ENCODE measurements at regions not wholly inside any gene's neighbourhood (a gene's known extent, or its start where the extent isn't known, plus 50 kb on each side); places are given as distances from the start of the nearest gene placed in this dataset.
"Not testable (repeated sequence)": the region's sequence is repeated elsewhere in the genome, so short reads cannot be mapped to it uniquely, and the experiment has no call there.

DNA sequence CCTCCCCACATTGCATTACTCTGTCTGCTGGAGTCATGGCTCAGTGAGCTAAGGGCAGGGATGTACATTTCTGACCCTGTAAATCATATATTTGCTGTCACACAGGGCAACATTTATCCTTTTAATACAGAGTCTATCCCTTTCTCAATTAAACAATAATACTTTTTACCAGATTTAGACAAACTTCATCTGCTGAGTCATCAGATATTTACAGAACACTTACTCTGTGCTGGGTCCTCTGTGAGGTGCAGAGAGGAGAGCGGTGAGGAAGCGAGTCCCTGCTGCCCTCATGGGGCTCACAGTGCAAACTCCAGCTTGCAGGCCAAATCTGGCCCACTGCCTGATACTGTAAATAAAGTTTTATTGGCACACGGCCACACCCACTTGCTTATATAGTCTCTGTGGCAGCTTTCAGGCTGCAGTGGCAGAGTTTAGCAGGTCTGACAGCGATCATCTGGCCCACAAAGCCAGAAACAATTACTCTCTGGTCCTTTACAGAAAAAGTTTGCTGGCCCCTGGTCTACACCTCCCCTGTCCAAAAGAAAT is 144.5 kb downstream of the CDH26 start:
- no peak for DNase-seq
- Mint-ChIP-seq H3K36me3 (no peaks in the 10 kb centered on the region), H3K9me3 (ENCODE audit: low read depth) (no peaks in the 10 kb centered on the region), H3K27ac (no peak overlapping the region), H3K27me3 (peaks cover 9% of the 10 kb centered on the region), H3K4me1 (peaks cover 11% of the 10 kb centered on the region), H3K4me3 (no peak overlapping the region)
- ATAC-seq = no peak
- CTCF ChIA-PET = interaction anchor here (0.6 kb wide), 1 partner anchor 154 kb away, joined by 3 read pairs; no protein-coding TSS in a partner anchor

DNA sequence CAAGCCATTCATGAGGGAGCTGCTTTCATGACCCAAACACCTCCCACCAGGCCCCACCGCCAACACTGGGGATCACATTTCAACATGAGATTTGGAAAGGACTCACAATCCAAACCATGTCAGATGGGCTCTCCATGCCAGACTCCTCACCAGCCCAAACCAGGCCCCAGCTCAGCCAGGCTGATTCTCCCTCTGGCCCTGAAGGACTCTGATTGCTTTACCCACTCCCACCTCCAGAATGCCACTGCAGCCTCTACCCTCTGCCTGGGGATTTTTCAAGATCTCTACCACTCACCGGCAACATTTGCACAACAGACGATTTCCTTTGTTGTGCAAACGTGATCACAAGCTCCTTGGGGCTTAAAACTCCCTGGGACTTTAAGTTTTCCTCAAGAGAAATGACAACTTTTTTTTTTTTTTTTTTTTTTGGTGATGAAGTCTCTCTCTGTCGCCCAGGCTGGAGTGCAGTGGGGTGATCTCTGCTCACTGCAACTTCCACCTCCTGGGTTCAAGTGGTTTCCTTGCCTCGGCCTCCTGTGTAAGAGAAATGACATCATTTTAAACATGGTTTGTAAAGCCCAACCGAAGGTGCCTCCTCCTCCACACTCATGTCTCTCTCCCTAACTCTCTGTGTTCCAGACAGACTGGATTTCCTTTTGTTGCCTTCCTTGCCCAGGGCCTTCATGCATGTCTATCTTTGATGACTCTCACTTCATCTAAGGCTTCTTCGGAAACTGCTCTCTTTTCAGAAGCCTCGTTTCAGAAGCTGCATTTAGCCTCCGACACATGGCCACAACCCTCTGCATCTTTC is 147.0 kb downstream of the CDH26 start:
- peaks cover 6% of the 10 kb centered on the region for H3K27me3 Mint-ChIP-seq
- no peak for ATAC-seq
- H3K9me3 Mint-ChIP-seq (ENCODE audit: low read depth) = no peaks in the 10 kb centered on the region
- no peak for DNase-seq
- peaks cover 11% of the 10 kb centered on the region for H3K4me1 Mint-ChIP-seq
- CTCF ChIA-PET = no interaction called here
- no peaks in the 10 kb centered on the region for H3K36me3 Mint-ChIP-seq
- no peak overlapping the region for H3K4me3 Mint-ChIP-seq
- no peak overlapping the region for H3K27ac Mint-ChIP-seq

DNA sequence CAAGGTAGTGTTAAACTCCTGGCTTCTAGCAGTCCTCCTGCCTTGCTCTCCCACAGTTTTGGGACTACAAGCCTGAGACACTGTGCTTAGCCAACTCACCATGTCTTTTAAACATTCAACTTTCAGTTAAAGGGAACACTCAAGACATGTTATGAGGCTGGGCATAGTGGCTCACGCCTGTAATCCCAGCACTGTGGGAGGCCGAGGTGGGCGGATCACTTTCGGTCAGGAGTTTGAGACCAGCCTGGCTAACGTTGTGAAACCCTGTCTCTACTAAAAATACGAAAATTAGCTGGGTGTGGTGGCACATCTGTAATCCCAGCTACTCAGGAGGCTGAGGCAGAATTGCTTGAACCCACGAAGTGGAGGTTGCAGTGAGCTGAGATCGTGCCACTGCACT is 148.0 kb downstream of the CDH26 start:
- ATAC-seq; H3K4me1 Mint-ChIP-seq; H3K36me3 Mint-ChIP-seq; H3K27ac Mint-ChIP-seq; CTCF ChIA-PET; H3K4me3 Mint-ChIP-seq; H3K27me3 Mint-ChIP-seq; DNase-seq; H3K9me3 Mint-ChIP-seq (ENCODE audit: low read depth): not testable (repeated sequence)

DNA sequence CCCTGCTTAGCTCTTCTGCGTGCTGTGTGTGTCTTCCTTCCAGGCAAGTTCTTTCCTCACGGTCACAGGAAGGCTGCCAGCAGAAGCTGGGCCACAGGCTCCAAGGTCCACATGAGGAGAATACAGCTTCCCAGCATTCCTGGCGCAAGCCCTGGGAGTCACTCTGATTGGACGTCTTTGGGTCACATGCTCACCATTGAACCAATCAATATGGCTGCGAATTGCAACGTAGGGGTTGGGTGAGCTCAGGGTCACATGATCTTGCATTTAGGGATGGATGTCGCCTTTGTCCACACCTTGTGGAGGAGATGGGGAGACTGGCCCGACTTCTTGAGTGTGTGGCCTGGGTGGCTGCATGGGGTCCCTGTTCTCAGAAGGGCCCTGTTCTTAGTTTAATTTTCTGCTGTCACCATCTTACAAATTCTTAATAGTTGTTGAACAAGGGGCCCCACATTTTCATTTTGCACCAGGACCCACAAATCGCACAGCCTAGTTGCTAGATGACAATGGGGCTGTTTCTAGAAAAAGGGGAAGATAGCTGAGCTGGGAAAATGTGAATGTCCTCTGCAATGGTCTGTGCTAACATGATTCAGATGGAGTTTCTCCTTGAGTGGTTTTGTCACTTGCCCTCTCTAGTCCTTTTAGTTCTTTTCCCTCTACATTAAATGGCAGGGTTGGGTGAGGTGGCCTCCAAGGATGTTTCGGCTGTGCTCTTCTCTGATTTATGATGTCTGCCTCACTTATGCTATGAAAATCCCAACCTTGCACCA is 149.6 kb downstream of the CDH26 start:
- no peaks in the 10 kb centered on the region for H3K27me3 Mint-ChIP-seq
- ATAC-seq (no peak), DNase-seq (no peak)
- no peaks in the 10 kb centered on the region for H3K9me3 Mint-ChIP-seq (ENCODE audit: low read depth)
- H3K4me3 Mint-ChIP-seq = no peak overlapping the region
- CTCF ChIA-PET = interaction anchor here (1.0 kb wide), 1 partner anchor 50 kb away, joined by 3 read pairs; no protein-coding TSS in a partner anchor
- no peaks in the 10 kb centered on the region for H3K4me1 Mint-ChIP-seq
- H3K36me3 Mint-ChIP-seq = no peaks in the 10 kb centered on the region
- H3K27ac Mint-ChIP-seq = no peak overlapping the region

DNA sequence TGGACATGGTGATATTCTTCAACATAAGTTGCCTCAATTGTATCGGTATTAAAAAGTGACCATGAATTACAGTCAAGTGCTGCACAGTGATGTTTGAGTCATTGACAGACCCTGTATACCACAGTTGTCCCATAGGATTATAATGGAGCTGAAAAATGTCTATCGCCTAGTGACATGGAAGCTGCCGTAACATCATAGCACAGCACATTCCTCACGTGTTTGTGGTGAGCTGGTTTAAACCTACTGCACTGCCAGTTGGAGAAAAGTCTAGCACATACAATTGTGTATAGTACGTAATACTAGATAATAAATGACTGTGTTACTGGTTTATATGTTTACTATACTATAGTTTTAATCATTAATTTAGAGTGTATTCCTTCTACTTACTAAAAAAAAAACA is 150.2 kb downstream of the CDH26 start:
- Mint-ChIP-seq H3K27me3 (no peaks in the 10 kb centered on the region), H3K27ac (no peak overlapping the region), H3K4me1 (no peaks in the 10 kb centered on the region), H3K4me3 (no peak overlapping the region), H3K36me3 (no peaks in the 10 kb centered on the region), H3K9me3 (ENCODE audit: low read depth) (no peaks in the 10 kb centered on the region)
- ATAC-seq (no peak), DNase-seq (no peak)
- CTCF ChIA-PET = interaction anchor here (1.0 kb wide), 2 partner anchors 10 to 51 kb away, joined by 3 read pairs; no protein-coding TSS in a partner anchor

DNA sequence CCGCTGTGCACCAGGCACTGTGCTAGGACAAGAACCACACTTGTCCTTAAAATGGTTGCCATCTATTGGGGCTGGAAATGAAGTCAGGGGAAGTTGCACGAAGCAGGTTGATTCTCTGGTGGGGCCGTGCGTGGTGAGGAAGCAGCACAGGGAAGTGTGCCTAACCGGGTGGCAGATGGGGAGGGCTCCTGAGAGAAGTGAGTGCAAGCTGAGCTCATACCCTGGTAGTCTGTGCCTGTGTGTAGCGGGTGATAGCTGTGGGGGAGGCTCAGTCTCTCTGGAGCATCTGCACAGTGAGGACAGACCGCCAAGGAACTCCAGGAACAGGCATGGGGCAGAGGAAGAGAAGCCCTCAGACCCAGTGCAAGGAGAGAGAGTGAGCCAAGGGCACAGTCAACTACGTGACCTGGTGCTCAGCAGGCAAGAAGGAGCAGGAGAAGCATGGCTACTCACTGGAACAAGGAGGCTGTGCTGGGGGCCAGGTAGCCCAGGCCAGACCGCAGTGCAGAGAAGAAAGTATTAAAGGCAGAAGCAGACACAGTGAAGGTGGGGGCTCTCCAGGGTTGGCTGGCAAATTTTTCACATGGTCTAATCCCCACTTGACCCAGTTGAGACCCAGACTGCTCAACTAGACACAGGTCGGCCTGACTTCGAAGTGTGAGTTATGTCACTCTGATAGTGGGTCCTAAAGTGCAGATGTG is 155.0 kb downstream of the CDH26 start:
- H3K9me3 Mint-ChIP-seq (ENCODE audit: low read depth) = no peaks in the 10 kb centered on the region
- ATAC-seq = no peak
- peaks cover 12% of the 10 kb centered on the region for H3K27me3 Mint-ChIP-seq
- no peak overlapping the region for H3K27ac Mint-ChIP-seq
- no peak overlapping the region for H3K4me3 Mint-ChIP-seq
- CTCF ChIA-PET = no interaction called here
- no peaks in the 10 kb centered on the region for H3K4me1 Mint-ChIP-seq
- H3K36me3 Mint-ChIP-seq = no peaks in the 10 kb centered on the region
- no peak for DNase-seq

DNA sequence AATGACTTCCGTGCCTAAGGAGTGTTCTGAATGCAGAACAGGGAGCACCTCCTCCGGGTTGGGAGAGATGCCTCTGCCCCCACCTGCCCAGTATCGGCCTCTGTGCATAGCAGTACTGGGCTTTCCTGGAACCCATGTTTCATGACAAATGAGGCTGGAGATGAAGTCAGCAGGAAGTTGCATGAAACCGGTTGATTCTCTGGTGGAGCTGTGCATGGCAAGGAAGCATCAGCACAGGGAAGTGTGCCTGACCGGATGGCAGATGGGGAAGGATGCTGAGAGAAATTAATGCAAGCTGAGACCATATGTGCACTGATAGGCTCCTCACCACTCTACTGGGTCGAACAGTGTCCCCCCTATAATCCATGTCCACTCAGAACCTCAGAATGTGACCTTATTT is 155.5 kb downstream of the CDH26 start:
- peaks cover 18% of the 10 kb centered on the region for H3K27me3 Mint-ChIP-seq
- no peaks in the 10 kb centered on the region for H3K36me3 Mint-ChIP-seq
- CTCF ChIA-PET = no interaction called here
- no peaks in the 10 kb centered on the region for H3K4me1 Mint-ChIP-seq
- ATAC-seq (no peak), DNase-seq (no peak)
- no peaks in the 10 kb centered on the region for H3K9me3 Mint-ChIP-seq (ENCODE audit: low read depth)
- no peak overlapping the region for H3K27ac Mint-ChIP-seq
- H3K4me3 Mint-ChIP-seq = no peak overlapping the region

DNA sequence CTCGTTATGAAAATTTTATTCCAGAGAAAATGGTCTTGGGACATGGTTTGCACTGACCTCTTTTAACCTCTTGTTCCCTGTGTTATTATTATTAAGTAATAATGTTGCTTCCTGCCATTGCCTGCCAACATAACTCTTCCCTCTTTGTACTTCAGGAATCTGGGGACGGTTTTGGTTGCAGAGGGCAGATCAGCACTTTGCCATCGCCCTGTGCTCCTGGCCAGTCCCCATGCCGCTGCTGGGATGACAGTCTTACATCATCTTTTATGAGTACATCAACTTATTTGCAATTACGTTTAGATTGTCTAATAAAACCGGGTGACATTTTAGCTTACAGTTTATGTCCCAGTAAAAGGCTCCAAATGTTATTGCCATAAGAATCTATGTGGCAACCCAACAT is 157.2 kb downstream of the CDH26 start:
- CTCF ChIA-PET = no interaction called here
- no peaks in the 10 kb centered on the region for H3K4me1 Mint-ChIP-seq
- H3K9me3 Mint-ChIP-seq (ENCODE audit: low read depth) = no peaks in the 10 kb centered on the region

DNA sequence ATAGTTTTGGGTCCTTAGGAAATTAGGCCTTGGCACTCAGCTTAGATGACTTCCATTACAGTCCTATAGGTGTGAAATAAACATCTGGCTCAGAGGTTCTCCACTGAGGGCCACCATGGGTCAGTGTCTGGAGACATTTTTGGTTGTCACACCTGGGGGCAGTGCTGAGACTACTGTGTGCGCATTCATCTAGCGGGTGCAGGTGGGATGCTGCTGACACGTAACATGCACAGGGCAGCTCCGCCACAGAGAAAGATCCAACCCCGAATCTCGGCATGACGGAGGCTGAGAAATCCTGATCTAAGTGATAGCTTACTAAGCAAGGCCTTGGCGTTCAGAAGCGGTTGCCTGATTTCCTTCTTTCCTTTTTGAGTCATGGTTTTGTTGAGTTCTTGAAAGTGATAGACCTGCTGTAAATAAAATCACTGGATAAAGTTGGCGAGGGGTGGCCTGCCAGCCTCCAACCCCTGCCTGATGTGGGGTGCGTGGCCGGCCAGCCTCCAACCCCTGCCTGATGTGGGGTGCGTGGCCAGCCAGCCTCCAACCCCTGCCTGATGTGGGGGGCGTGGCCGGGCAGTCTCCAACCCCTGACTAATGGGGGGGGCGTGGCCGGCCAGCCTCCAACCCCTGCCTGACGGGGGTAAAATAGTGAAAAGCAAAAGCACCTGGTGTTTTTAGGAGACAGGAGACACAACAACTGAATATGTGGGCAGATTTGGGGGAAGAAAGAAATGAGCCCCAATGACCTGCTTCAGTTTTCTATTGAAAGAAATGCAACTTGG is 158.1 kb downstream of the CDH26 start:
- CTCF ChIA-PET = no interaction called here
- Mint-ChIP-seq H3K27ac (no peak overlapping the region), H3K27me3 (peaks cover 21% of the 10 kb centered on the region), H3K36me3 (no peaks in the 10 kb centered on the region), H3K4me1 (no peaks in the 10 kb centered on the region), H3K4me3 (no peak overlapping the region), H3K9me3 (ENCODE audit: low read depth) (no peaks in the 10 kb centered on the region)
- DNase-seq = no peak
- no peak for ATAC-seq

More for the DNA sequence above, 157.2 kb downstream of the CDH26 start:
- Mint-ChIP-seq H3K27me3 (peaks cover 21% of the 10 kb centered on the region), H3K36me3 (no peaks in the 10 kb centered on the region), H3K27ac (no peak overlapping the region), H3K4me3 (no peak overlapping the region)
- ATAC-seq (no peak), DNase-seq (no peak)

DNA sequence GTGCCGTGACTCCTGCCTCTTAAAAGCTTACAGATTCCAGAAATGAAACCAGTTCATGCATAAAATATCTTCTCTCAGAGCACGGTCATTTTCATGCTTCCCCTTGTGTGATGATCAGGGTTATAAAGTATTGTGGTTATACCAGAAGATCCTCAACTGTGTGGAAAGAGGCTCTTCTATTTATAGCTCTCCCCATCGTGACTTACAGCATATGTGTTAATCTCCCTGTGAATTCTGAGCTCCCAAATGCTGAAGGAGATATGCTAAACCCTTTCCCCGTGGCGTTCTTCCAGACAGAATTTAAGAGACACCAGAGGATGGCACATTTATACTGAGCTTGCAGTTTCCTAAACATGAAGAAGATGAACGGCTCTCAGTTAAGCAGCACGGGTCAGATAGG is 158.8 kb downstream of the CDH26 start:
- ATAC-seq = no peak
- Mint-ChIP-seq H3K36me3 (no peaks in the 10 kb centered on the region), H3K4me1 (no peaks in the 10 kb centered on the region), H3K27ac (no peak overlapping the region), H3K27me3 (peaks cover 21% of the 10 kb centered on the region), H3K9me3 (ENCODE audit: low read depth) (no peaks in the 10 kb centered on the region), H3K4me3 (no peak overlapping the region)
- DNase-seq = no peak
- CTCF ChIA-PET = no interaction called here

DNA sequence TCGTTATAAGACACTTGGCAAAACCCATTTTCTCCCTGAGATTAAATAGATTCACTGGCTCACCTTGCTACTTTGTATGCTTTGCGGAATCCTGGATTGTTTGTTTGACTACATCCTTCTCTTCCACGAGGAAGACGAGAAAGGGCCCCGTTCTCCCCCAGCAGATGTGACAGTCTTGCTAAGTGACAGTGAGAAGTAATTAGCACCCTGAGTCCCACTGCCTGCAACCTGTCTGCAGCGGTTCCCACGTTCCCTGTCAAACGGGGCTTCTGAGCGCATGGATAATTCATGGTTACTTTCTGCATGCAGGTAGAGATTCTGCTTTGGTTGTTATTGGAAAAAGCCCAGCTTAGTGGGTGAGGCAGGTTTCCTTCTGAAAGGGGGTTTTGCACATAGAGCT is 163.7 kb downstream of the CDH26 start:
- H3K4me3 Mint-ChIP-seq = no peak overlapping the region

DNA sequence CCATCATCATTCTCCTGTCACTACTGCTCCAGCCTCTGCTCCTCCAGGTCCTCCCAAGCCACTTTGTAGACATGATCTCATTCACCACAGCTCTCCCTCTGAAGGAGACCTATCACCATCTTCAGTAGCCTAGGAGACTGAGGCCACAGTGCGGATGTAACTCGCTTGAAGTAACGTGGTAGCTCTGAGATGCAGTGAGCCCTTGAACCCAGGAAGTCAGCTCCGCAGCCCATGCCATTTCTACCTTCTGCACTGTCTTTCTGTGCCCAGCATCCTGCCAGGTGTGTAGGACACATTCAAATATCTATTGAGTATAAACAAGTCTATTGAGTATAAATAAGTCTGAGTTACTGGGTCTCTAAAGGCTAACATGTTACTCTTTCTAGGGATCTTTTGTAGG is 164.4 kb downstream of the CDH26 start:
- Mint-ChIP-seq H3K4me1 (no peaks in the 10 kb centered on the region), H3K4me3 (no peak overlapping the region), H3K27ac (no peak overlapping the region), H3K36me3 (no peaks in the 10 kb centered on the region), H3K27me3 (peaks cover 22% of the 10 kb centered on the region), H3K9me3 (ENCODE audit: low read depth) (no peaks in the 10 kb centered on the region)
- no peak for DNase-seq
- CTCF ChIA-PET = interaction anchor here (1.4 kb wide), 1 partner anchor 15 kb away, joined by 4 read pairs; no protein-coding TSS in a partner anchor
- no peak for ATAC-seq

More for the DNA sequence above, 163.7 kb downstream of the CDH26 start:
- Mint-ChIP-seq H3K9me3 (ENCODE audit: low read depth) (no peaks in the 10 kb centered on the region), H3K36me3 (no peaks in the 10 kb centered on the region), H3K27me3 (peaks cover 30% of the 10 kb centered on the region), H3K27ac (no peak overlapping the region), H3K4me1 (no peaks in the 10 kb centered on the region)
- ATAC-seq = no peak
- no peak for DNase-seq
- CTCF ChIA-PET = interaction anchor here (1.4 kb wide), 1 partner anchor 16 kb away, joined by 4 read pairs; no protein-coding TSS in a partner anchor

DNA sequence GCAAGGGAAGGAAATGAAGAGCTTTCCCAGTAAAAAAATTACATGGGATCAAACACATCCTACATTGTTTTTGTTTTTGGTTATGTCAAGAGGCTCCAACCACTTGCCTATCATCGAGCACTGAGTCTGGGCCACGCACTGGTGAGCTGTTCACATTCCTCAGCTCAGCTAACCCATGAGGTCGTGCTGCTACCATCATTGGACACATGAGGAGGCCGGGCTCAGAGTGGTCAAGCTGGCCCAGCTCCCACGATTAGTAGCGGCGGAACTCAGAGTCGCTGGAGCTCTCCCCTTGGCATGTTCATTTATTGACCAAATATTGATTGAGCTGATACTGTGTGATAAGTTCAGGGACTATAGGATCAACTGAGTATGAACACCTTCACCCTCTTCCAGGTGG is 164.9 kb downstream of the CDH26 start:
- Mint-ChIP-seq H3K9me3 (ENCODE audit: low read depth) (no peaks in the 10 kb centered on the region), H3K36me3 (no peaks in the 10 kb centered on the region)
- CTCF ChIA-PET = interaction anchor here (1.4 kb wide), 1 partner anchor 15 kb away, joined by 4 read pairs; no protein-coding TSS in a partner anchor

More for the DNA sequence above, 164.9 kb downstream of the CDH26 start:
- Mint-ChIP-seq H3K27me3 (peaks cover 18% of the 10 kb centered on the region), H3K4me3 (no peak overlapping the region), H3K4me1 (no peaks in the 10 kb centered on the region), H3K27ac (no peak overlapping the region)
- ATAC-seq = no peak
- no peak for DNase-seq
